Panc1 (cell line): ENCODE measurements at regions not wholly inside any gene's neighbourhood (a gene's known extent, or its start where the extent isn't known, plus 50 kb on each side); places are given as distances from the start of the nearest gene placed in this dataset.

Experiments
- ATAC-seq: fragments of 200-7000 bp; cut with Tn5 transposase; 2 replicates; pipeline ENCODE4 v1.9.1; 2020; ENCODE audit warnings: mild to moderate bottlenecking, moderate library complexity
- BruUV-seq: library from RNA; stranded (reverse); fragments of 400-500 nt; replicated peaks from 2 replicates; lab custom pipeline; 2021; lab: Mats Ljungman, UMichigan
- CTCF ChIA-PET: fragments of 300-600 bp; sonication (Branson Sonifier 250); formaldehyde crosslinking; loops from one replicate; lab custom pipeline; 2022; ENCODE audit warnings: antibody characterized with exemption; lab: Charles Lee
- POLR2A ChIA-PET: fragments of 300-600 bp; sonication (Branson Sonifier 250); formaldehyde crosslinking; loops from one replicate; lab custom pipeline; 2022; ENCODE audit warnings: antibody characterized with exemption; lab: Charles Lee
- DNase-seq: peaks from one replicate; pipeline ENCODE4 v3.0.0-alpha.2; 2010; ENCODE audit warnings: low read depth, low spot score
- H3K27ac ChIP-seq: 2 replicates; pipeline ENCODE4 v1.5.1; 2011; ENCODE audit warnings: mild to moderate bottlenecking, low read length, inconsistent platforms
- H3K27me3 ChIP-seq: fragments of 200-500 bp; sonication (Bioruptor generic); 2 replicates; pipeline ENCODE4 v1.6.0; 2014; ENCODE audit warnings: low read length, inconsistent platforms; ENCODE audit not compliant: control insufficient read depth, insufficient read depth
- H3K36me3 ChIP-seq: fragments of 200-500 bp; sonication (Bioruptor generic); 2 replicates; pipeline ENCODE4 v1.5.1; 2014; ENCODE audit warnings: inconsistent platforms, mild to moderate bottlenecking, low read length, moderate library complexity; ENCODE audit not compliant: control insufficient read depth, insufficient read depth
- H3K4me1 ChIP-seq: 2 replicates; pipeline ENCODE4 v1.5.1; 2011; ENCODE audit warnings: inconsistent platforms, mild to moderate bottlenecking, low read length, moderate library complexity; ENCODE audit not compliant: control insufficient read depth, insufficient read depth
- H3K4me3 ChIP-seq, 2 experiments: 2 replicates each; pipeline ENCODE4 v1.5.1; 2011 to 2012; ENCODE audit warnings: low read depth in 2 of 2, low read length in 2 of 2, mild to moderate bottlenecking in 2 of 2, inconsistent platforms in 1 of 2, moderate library complexity in 1 of 2
- H3K9me3 ChIP-seq: fragments of 200-500 bp; sonication (Bioruptor generic); 2 replicates; pipeline ENCODE4 v1.5.1; 2014; ENCODE audit warnings: low read depth, mild to moderate bottlenecking, inconsistent platforms, low read length, moderate library complexity; ENCODE audit not compliant: control insufficient read depth, insufficient read depth
- POLR2AphosphoS5 ChIP-seq: IDR thresholded peaks from 2 replicates; pipeline ENCODE4 v1.6.1; 2012; ENCODE audit warnings: mild to moderate bottlenecking, low read depth, low read length, moderate library complexity
- SIN3A ChIP-seq: IDR thresholded peaks from 2 replicates; pipeline ENCODE4 v1.6.1; 2012; ENCODE audit warnings: low read depth, mild to moderate bottlenecking, low read length, moderate library complexity, borderline replicate concordance; ENCODE audit not compliant: insufficient read depth
- TCF7L2 ChIP-seq: IDR thresholded peaks from 2 replicates; pipeline ENCODE4 v1.6.1; 2011; ENCODE audit warnings: mild to moderate bottlenecking, low read depth, low read length, inconsistent platforms
- in situ Hi-C: cut with HindIII; loops from 2 replicates; pipeline ENCODE4 v1.10.0; 2016; ENCODE audit warnings: low sequenced_read_pairs, low pct_unique_long_range_greater_than_20kb
- intact Hi-C: fragments of 100-400 bp; cut with micrococcal nuclease; formaldehyde crosslinking; loops from one replicate; pipeline ENCODE4 v1.10.0; 2022; ENCODE audit not compliant: unreplicated experiment
- TF ChIP-seq, protein P1 (sequence below): fragments of 450-650 bp; IDR thresholded peaks from 2 replicates; pipeline ENCODE4 v1.5.1; 2017; ENCODE audit warnings: mild to moderate bottlenecking
- TF ChIP-seq, protein P2 (sequence below), 2 experiments: IDR thresholded peaks; 2 replicates each; pipeline ENCODE4 v1.6.1; 2011 to 2012; ENCODE audit warnings: low read depth in 2 of 2, control low read depth in 1 of 2, low read length in 1 of 2, mild to moderate bottlenecking in 1 of 2, moderate library complexity in 1 of 2; ENCODE audit not compliant: insufficient read depth in 1 of 2

DNA sequence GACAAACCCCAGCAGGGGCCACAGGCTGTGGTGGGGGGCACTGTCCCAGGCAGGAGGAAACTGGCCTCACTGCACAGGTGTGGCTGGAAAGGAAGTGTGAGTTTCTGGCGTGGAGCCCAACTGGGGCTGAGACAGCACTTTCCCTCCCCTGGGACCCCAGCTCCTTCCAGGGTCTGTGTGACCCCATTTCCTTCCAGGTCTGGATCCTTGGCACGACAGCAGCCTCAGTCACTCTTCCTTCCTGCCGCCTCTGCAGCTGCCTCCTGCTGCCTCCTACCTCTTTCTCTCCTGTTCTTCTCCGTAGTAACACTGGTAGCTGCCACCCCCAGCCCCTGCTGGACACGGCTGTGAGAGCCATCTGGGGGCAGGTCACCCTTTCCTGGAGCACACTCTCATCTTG, 88.0 kb downstream of the SIK1 start:
- POLR2A ChIA-PET: no interaction called here
- no peak overlapping the region; the same call in 1 of the 2 replicates for H3K27ac ChIP-seq

DNA sequence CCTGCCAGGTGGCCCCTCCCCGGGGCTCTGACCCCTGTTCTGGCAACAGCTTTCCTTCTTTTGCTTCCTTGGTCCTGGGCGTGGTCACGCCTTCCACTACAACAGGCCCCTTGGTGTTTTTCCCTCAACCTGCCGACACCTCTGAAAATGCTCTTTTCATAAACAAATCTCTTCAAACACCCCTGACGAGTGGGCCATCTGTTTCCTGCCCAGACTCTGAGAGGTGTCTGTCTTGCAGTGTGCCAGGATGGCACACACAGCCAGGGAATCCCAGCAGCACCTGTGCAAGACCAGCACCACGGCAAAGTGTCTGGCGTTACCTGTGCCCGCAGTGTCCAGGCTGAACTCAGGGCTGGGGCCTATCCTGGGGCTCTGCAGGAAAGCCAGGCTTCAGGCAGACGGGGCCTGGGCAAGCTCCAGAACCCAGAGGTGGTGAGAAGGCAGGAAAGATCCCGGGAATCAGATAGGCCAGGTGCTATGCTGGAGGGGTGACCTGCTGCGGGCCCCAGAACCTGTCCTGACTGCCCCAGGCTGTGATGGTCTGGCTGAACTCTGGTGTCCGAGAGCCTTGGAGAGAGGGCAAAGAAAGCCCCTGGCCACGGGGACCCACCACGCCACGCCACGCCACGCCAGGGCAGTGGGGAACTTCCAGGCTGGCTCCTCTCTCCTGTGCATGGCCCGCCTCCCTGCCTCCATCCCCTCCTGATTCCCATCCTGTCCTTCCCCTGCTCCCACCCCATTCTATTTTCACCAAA, 88.9 kb downstream of the SIK1 start:
- no TSS peak for BruUV-seq
- Histone ChIP-seq H3K4me1 (peaks cover 22% of the 10 kb centered on the region), H3K36me3 (no peaks in the 10 kb centered on the region), H3K9me3 (no peaks in the 10 kb centered on the region), H3K27me3 (no peaks in the 10 kb centered on the region), H3K27ac (0 out of 2 replicates have a peak overlapping the region, but pooled peaks have one; percentile 3), H3K4me3 (no peak overlapping the region)
- no peak for ATAC-seq
- DNase-seq: no peak
- ChIA-PET CTCF (no interaction called here), POLR2A (no interaction called here)
- in situ Hi-C loops (no loop called here), intact Hi-C loops (no loop called here)
- TF ChIP-seq TCF7L2: no peak

More for the DNA sequence above, 88.0 kb downstream of the SIK1 start:
- Histone ChIP-seq H3K36me3 (no peaks in the 10 kb centered on the region), H3K4me1 (peaks cover 25% of the 10 kb centered on the region), H3K27me3 (no peaks in the 10 kb centered on the region), H3K4me3 (no peak overlapping the region), H3K9me3 (no peaks in the 10 kb centered on the region)
- BruUV-seq: no TSS peak
- TF ChIP-seq, protein P1, sequence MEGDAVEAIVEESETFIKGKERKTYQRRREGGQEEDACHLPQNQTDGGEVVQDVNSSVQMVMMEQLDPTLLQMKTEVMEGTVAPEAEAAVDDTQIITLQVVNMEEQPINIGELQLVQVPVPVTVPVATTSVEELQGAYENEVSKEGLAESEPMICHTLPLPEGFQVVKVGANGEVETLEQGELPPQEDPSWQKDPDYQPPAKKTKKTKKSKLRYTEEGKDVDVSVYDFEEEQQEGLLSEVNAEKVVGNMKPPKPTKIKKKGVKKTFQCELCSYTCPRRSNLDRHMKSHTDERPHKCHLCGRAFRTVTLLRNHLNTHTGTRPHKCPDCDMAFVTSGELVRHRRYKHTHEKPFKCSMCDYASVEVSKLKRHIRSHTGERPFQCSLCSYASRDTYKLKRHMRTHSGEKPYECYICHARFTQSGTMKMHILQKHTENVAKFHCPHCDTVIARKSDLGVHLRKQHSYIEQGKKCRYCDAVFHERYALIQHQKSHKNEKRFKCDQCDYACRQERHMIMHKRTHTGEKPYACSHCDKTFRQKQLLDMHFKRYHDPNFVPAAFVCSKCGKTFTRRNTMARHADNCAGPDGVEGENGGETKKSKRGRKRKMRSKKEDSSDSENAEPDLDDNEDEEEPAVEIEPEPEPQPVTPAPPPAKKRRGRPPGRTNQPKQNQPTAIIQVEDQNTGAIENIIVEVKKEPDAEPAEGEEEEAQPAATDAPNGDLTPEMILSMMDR: no peak
- TF ChIP-seq TCF7L2 (no peak), SIN3A (no peak), POLR2AphosphoS5 (no peak)
- TF ChIP-seq, protein P2, sequence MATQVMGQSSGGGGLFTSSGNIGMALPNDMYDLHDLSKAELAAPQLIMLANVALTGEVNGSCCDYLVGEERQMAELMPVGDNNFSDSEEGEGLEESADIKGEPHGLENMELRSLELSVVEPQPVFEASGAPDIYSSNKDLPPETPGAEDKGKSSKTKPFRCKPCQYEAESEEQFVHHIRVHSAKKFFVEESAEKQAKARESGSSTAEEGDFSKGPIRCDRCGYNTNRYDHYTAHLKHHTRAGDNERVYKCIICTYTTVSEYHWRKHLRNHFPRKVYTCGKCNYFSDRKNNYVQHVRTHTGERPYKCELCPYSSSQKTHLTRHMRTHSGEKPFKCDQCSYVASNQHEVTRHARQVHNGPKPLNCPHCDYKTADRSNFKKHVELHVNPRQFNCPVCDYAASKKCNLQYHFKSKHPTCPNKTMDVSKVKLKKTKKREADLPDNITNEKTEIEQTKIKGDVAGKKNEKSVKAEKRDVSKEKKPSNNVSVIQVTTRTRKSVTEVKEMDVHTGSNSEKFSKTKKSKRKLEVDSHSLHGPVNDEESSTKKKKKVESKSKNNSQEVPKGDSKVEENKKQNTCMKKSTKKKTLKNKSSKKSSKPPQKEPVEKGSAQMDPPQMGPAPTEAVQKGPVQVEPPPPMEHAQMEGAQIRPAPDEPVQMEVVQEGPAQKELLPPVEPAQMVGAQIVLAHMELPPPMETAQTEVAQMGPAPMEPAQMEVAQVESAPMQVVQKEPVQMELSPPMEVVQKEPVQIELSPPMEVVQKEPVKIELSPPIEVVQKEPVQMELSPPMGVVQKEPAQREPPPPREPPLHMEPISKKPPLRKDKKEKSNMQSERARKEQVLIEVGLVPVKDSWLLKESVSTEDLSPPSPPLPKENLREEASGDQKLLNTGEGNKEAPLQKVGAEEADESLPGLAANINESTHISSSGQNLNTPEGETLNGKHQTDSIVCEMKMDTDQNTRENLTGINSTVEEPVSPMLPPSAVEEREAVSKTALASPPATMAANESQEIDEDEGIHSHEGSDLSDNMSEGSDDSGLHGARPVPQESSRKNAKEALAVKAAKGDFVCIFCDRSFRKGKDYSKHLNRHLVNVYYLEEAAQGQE (IDR thresholded peaks at IDR 0.05; ENCODE audit: insufficient read depth in 1 of 2, low read depth in 2 of 2, low read length in 1 of 2): no peak
- CTCF ChIA-PET: no interaction called here
- ATAC-seq (no peak), DNase-seq (no peak)
- in situ Hi-C loops (no loop called here), intact Hi-C loops (no loop called here)

DNA sequence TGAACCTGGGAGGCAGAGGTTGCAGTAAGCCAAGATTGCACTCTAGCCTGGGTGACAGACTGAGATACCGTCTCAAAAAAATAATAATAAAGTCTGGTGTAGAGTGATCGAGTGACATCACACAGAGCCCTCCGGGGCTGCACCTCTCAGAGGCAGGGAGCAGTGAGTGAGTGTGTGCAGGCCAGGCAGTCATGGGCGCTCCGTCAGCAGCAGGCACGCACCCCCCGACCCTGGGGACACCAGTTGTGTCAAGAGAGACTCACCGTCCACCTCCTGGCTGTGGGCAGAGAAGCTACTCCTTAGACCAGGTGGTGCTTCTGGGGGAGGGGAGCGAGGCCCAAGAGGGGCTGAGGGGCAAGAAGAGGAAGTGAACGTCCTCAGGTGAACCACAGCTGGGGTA, 91.8 kb downstream of the SIK1 start:
- no peak for DNase-seq
- peaks cover 18% of the 10 kb centered on the region for H3K4me1 ChIP-seq
- no peaks in the 10 kb centered on the region for H3K27me3 ChIP-seq
- ChIA-PET POLR2A (no interaction called here), CTCF (no interaction called here)
- no TSS peak for BruUV-seq
- H3K4me3 ChIP-seq: no peak overlapping the region
- intact Hi-C loops (no loop called here), in situ Hi-C loops (no loop called here)
- no peak overlapping the region for H3K27ac ChIP-seq
- TF ChIP-seq SIN3A (no peak), POLR2AphosphoS5 (no peak), TCF7L2 (no peak)
- TF ChIP-seq, protein P1: no peak
- TF ChIP-seq, protein P2 (IDR thresholded peaks at IDR 0.05; ENCODE audit: insufficient read depth in 1 of 2, low read depth in 2 of 2, low read length in 1 of 2): no peak
- H3K36me3 ChIP-seq: no peaks in the 10 kb centered on the region
- H3K9me3 ChIP-seq: no peaks in the 10 kb centered on the region
- no peak for ATAC-seq
